ENCODE measurements at regions not wholly inside any gene's neighbourhood (a gene's known extent, or its start where the extent isn't known, plus 50 kb on each side); places are given as distances from the start of the nearest gene placed in this dataset.

DNA sequence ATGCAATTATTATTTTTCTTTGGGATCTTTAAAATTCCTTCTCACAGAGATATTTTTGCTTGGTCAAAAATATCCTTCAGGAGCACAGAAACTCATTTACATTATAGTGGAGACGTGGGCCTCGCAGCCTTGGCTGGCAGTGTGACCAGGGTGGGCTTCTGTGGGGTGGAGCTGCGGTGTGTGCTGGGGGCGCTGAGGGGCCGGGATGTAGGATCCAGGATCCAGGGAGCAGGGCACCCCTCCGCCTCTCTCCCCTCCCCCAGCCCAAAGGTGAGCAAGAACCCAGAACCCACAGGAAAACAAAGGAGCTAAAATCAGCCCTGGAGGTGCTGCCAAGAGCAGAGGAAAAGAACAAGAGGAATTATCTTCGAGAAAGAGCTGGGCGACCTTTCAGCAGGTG is 79.1 kb upstream of the OLFM1 start:
- ATAC-seq (no peak), DNase-seq (ENCODE audit: low spot score) (no peak)

DNA sequence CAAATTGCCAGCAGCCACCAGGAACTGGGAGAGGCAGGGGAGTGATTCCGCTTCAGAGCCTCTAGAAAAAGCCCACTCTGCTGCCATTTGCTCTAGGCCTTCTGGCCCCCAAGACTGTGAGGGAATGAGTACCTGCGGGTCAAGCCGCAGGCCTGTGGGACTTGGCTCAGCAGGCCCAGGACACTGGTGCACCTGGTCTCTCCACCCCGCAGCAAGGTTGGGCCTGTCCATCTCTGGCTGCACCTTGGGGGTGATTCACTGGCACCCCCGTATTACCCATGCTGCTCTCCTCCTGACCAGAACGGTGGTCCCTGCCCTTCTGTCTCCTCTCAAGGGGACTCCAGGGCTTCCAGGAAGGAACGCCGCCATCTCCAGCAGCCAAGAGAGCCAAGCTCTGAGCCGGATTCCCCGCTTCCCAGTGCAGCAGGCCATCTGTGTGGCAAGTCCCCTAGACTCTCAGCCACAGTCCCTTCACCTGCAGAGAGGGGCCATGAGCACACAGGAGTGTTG is 78.4 kb upstream of the OLFM1 start:
- ATAC-seq (no peak), DNase-seq (ENCODE audit: low spot score) (no peak)

DNA sequence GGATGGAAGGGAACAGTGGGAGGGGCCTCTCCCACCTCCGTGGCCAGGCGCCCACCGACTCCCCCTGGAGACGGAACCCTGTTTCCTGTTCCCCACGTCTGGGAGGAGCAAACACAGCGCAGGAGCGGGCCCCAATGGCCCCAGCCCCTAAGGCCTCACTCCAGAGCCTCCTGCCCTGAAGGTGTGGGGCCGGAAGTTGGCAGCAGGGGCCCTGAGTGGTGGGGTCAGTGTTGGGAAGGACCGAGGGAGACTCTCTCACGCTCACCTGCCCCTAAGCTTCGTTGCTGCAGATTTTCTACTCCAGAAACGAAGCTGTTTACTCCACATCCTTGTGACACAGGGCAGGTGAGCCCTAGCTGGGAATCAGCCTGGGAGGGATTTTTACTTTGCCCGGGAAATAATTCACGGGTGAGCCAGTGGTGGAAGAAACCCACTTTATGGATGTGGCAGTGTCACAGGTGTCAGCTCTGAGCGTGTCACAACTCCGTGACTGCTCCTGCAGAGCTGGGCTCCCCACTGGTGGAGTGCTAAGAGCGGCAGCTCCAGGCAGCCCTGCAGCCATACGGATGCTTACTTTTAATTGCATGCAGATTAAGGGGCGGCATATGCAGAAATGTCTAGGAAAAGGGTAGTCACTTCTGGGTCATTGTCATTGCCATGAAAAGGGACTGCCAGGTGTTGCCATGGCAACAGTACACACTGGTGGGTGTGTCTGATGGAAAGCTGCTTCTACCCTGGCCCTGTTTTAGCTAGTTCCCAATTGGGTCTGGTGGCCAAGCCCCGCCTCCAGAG is 77.5 kb upstream of the OLFM1 start:
- DNase-seq (ENCODE audit: low spot score), result no peak
- no peak for ATAC-seq

DNA sequence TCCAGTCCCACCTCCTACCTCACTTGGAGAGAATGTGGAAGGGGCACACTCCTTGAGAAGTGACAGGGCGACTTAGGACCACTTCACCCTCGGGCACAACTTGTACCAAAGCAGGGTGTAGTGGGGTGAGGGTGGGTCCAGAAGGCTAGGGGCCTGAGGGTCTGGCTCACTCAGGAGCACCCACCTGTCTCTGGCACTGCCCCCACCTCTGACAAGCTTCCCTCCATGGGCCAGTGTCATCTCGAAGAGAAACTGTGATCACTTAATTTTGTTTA is 76.9 kb upstream of the OLFM1 start:
- ATAC-seq (no peak), DNase-seq (ENCODE audit: low spot score) (no peak)

DNA sequence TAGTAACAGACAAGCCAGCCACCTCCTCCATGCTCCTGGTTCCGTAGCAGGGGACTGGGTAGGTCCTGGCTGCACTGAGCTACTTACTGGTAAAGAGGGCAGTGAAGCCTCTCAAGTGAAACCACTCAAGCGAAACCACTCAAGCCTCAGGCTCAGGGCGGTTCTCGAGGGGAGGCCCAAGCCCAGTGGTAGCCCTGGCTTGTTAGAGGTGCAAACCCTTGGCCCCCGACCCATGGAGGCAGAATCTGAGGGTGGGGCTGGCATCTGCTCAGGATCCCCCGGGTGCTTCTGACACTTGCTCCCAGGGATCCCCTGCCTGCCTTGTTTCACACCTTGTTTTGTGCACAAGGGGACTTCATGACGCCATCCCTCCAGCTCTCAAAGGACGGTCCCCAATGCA is 76.5 kb upstream of the OLFM1 start:
- ATAC-seq, result no peak
- DNase-seq (ENCODE audit: low spot score), result no peak

DNA sequence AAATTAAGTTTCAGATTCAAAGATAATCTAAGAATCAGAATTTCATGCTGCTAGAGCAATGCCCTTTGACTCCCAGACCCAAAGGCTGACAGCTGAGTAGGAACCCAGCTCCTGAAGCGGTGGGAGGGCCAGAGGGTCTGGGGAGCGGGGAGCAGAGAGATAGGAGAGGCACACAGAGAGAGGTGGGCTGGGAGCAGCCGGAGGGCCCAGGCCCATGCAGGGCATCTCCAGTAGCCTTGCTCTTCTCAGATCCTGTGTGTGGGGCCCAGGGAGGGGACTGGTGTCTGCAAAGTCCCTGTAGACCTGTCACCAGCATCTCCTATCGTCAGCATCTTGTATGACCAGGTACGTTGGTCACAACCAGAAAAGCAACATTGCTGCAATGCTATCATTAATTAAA is 75.3 kb upstream of the OLFM1 start:
- ATAC-seq (no peak), DNase-seq (ENCODE audit: low spot score) (no peak)

DNA sequence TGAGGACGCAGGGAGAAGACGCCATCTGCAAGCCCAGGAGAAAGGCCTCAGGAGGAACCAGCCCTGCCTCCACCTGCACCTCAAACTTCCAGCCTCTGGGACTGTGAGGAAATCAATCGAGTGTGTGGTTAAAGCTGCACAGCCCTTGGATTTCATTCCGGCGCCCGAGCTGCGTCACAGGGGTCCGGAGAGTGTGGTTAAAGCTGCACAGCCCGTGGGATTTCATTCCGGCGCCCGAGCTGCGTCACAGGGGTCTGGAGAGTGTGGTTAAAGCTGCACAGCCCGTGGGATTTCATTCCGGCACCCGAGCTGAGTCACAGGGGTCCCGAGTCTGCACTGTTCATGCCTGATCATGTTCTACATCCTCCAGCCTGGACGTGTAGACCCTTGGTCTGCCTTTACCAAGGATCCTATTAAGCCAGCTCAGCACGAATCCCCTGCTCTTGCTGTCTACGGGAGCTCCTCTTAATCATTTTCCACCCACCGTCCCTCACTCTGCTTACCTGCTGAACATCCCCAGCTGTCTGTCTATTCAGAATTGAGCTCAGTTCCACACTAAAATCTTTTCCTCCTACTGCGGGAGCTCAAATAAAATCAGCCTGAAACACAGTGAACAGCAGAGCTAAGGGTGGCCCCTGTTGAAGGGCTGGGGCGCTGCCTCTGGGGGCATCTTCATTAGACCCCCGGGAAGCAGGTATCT is 73.0 kb upstream of the OLFM1 start:
- DNase-seq (ENCODE audit: low spot score), result no peak
- no peak for ATAC-seq

DNA sequence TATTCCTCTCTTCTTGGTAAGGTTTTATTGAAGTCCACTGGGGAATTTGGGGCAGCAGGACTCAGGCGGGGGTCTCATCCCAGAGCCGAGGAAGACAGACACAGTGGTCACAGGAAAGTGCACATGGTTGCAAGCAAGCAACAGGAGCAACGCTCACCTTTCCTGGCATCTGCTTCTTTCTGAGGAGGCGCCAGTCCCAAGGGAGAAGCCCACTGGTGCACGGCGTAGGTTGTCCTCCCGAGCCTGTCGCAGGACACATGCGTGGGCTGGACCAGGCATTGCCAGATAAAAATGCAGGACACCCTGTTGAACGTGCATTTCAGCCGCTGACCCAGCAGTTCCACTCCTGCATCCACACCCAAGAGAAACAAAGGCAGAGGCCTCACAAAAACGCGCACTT is 72.4 kb upstream of the OLFM1 start:
- no peak for DNase-seq (ENCODE audit: low spot score)
- ATAC-seq, result no peak

DNA sequence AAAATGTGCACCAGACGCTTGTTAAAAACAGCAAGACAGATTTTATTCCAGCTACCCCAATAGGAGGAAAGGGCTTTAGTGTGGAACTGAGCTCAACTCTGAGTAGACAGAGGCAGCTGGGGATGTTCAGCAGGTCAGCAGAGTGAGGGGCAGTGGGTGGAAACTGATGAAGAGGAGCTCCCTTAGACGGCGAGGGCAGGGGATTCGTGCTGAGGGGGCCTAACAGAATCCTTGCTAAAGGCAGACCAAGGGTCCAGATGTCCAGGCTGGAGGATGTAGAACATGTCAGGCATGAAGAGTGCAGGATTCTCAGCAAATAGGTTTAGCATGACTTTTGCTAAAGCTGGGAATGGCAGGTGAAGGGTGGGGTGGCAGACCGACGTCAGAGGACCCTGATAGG is 71.9 kb upstream of the OLFM1 start:
- ATAC-seq (no peak), DNase-seq (ENCODE audit: low spot score) (no peak)

DNA sequence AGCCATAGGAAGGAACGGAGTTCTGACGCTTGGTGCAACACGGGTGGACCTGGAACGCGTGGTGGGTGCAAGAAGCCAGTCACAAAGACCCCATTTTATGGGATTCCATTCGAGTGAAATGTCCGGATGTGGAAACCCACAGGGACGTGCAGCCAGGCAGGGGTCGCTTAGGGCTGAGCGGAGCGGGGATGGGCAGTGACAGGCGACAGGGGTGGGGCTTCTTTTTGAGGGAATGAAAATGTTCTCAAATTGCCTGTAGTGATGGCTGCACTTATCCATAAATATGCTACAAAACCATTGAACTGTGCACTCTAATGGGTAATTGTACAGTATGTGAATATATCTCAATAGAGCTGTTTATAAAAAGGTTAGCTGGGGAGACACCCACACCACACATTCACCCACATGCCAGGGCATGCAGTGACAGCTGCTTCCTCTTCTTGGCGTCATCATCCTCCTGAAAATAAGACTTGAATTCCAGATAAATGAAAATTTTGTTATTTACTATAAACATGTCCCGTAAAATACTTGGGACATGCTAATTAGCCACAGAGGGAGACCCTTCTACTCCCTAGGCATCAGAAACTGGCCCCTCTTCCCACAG is 71.3 kb upstream of the OLFM1 start:
- ATAC-seq (no peak), DNase-seq (ENCODE audit: low spot score) (no peak)

DNA sequence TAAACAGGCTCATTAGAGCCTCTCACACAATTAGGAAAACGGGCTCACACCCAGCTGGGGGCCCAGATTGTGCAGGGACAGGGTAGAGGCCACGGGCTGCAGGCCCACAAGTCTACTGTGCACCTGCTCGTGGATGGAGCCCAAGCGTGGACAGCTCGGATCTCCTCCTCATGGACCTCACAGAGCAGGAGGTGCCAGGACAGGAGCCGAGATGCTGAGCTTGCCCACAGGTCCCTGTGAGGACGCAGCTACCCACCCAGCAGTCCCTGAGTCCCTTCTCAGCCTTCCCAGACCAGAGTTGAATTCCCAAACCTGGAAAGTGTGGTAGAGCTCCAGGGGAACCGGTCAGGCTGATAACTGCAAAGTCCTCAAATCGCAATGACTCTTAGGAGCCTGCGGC is 70.6 kb upstream of the OLFM1 start:
- ATAC-seq, result no peak
- no peak for DNase-seq (ENCODE audit: low spot score)

DNA sequence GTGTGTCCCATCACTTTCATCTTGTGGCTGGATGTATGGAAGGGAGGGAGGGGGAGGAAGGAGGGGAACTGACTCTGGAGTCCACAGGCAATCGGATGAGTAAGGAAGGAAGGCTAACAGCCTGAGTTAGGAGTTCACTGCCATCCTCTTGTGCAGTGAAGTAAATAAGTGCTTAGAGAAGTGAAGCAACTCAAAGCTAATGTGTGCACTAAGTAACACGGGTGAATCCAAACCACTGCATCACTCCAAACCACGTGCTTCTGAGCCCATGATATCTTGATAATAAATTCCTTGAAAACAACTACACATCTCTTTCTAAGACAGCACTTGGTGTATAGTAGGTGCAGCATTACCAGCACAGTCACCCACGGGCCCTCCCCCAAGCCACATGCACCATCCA is 69.6 kb upstream of the OLFM1 start:
- no peak for ATAC-seq
- DNase-seq (ENCODE audit: low spot score), result no peak

DNA sequence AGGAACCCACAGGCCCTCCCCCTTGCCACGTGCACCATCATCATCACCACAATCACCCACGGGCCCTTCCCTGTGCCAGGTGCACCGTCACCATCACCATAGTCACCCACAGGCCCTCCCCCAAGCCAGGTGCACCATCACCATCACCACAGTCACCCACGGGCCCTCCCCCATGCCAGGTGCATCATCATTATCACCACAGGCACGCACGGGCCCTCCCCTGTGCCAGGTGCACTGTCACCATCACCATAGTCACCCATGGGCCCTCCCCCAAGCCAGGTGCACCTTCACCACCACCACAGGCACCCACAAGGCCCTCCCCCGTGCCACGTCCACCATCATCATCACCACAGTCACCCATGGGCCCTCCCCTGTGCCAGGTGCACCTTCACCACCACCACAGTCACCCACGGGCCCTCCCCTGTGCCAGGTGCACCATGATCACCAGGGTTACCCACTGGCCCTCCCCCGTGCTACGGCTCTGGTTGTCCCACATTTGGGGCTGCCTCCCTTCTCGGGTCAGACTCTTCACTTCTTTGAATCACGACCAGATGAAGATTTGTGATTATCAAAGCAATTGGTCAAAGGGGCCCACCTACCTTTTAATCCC is 69.1 kb upstream of the OLFM1 start:
- ATAC-seq (no peak), DNase-seq (ENCODE audit: low spot score) (no peak)

DNA sequence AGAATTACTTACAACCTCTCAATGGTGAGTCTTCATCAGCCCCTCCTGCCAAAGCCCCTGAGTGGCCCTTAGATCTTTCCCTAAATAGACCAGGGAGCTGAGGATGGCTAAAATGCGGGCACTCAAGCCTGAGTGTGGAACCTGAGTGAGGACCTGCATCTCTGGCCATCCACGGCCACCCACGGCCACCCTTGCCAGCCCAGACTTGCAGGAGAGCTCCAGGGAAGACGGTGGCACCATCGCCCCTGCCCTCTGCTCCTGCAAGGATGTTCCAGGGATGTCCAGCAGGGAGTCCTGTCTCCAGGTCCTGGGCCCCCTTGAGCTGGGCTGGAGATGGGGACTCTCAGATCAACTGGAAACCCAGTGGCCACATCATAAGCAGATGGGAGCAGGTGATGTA is 68.2 kb upstream of the OLFM1 start:
- no peak for DNase-seq (ENCODE audit: low spot score)
- no peak for ATAC-seq

DNA sequence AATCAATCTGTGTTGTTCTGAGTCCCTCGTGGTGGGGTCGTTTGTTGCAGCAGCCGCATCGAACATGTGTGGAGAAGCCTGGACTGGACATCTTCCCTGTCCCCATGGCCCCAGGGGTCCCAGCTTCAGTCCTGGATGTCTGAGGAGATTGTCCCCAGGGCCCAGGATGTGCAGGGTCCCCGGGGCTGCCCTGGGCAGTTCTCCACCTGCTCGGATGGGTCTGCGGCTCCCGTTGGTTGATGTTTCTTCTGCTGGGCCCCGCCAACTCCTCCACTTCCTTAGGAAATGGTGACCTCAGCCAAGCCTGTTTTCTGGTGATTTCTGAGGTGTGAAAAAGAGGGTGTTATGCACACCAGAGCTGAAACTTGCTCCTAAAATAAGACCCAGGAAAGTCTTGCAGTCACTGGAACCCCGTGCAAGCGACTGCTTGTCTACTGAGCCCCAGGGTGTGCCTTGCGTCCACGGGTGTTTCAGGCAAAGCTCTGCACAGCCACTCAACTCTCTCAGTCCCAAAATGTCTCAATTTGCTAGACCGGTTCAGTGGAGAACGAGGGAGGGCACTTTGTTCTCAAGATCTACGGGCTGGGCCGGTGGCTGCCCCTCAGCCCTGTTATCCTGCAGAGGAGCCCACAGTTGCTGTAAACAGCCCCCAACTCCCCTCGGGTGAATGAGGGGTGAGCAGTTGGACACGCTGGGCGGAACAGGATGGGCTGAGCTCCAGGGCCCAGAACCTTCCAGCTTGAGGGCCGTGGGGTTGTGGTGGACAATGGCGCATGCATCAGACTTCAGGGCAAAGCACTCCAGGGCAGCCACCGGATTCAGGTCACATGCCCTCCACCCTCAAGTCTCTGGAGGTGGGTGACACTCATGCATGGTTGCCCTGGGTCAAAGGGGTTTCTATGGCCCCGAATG is 66.7 kb upstream of the OLFM1 start:
- DNase-seq (ENCODE audit: low spot score) (no peak), ATAC-seq (no peak)

DNA sequence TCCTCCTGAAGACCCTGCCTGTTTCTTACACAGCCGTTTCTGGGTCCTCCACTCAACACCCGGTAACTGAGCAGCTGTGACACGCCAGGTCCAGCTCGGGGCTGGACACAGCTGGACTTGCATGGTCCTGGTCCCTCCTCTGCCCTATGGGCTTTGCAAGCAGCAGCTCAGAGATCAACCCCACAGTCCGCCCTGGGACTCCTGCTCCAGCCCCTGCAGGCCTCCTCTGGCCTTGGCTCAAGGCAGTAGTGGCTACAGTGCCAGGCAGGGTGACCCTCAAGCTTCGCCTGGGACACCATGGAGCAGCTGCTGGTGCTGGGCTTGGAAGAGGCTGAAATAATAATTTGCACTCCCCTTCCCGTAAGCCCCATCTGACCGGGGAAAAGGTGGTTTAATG is 66.1 kb upstream of the OLFM1 start:
- no peak for DNase-seq (ENCODE audit: low spot score)
- no peak for ATAC-seq

DNA sequence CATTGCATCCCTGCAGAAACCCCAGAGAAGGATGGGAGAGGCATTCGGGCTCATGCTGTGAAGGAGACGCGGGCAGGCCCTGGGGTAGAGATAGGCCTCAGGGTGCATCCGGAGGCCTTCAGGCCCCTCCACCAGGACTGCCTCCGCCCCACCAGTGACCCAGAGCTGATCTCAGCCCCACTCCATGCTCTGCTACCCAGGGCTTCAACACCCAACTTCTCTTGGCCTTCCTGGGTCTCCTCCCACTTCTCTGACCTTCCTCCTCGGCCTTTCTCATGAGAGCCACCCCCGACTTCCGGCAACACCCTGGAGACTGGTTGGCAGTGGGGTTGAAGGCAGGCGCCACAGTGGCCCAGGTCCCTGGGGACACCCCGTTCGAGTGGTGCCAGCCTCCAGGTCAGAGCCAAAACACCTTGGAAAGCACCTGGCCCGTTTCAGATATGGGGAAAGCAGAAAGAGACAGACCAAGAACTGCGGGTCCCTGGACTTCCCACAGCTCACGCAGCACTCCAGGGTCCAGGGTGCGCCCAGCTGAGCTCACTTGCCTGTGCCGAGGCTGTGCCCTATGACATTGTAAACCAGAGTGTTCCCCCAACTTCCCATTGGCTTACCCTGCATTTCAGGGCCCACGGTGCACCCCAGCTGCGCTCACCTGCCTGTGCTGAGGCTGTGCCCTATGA is 65.1 kb upstream of the OLFM1 start:
- ATAC-seq (no peak), DNase-seq (ENCODE audit: low spot score) (no peak)

DNA sequence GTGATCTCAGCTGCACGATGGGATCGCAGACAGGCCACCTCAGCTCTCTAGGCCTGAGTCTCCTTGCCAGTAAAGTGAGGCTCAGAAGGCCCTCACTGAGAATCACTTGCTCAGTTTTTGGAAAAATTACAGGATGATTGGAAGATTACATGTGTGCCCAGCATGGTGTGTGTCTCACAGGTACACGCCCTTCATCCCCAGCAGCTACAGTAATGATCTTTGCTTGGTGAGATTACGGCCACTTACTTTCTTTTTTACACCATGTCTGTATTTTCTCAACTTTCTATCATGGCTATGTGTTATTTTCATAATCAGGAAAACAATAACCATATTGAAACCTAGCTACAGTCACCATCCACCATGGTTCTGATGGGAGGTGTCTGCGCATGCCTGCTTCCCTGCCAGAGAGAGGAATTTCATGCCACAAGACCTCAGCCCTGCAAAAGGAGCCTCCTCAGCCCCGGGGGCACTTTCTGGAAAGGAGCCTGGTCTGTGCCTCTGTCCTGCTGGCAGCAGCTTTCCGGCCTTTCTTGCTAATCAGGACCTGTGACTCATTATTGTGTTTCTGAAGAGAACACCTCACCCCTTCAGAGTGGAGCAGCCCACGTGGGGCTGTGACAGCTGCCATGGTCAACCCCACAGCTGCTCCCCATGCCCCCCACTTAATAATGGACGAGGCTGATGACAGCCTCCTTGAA is 64.2 kb upstream of the OLFM1 start:
- ATAC-seq (no peak), DNase-seq (ENCODE audit: low spot score) (no peak)

DNA sequence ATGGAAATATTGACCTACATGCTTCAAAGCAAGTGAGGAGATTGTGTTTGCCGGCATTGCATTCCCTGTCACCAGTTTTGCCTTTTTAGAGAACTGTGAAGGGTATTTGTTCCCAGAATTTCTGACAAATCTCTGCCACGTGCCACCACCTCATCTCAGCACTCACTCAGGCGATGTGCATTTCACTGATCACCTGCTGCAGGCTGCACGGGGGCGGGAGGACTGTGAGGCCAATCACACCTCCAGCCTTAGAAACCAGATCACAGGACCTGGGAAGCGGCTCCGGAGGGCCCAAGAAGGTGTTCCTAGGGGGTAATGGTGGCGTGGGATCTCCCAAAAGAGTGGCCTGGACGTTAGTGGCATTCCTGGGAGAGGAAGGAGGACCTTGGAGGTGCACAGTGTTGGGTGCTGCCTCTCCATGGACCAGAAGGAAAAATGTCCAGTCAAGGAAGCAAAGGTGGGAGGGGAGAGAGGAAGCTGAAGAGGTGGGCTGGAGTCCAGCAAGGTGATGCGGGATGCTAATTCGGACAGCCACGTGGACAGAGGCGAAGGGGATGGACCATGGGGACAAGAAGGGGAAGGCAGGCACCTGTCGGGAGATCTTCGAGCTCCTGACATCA is 63.6 kb upstream of the OLFM1 start:
- ATAC-seq, result no peak

More for the DNA sequence above, 63.6 kb upstream of the OLFM1 start:
- no peak for DNase-seq (ENCODE audit: low spot score)
